Right lobe of liver (tissue), 6 donors: ENCODE measurements at regions not wholly inside any gene's neighbourhood (a gene's known extent, or its start where the extent isn't known, plus 50 kb on each side); places are given as distances from the start of the nearest gene placed in this dataset.
"Not testable (repeated sequence)": the region's sequence is repeated elsewhere in the genome, so short reads cannot be mapped to it uniquely, and the experiment has no call there.

ENCODE experiments used
- ATAC-seq, 4 donors: fragments of 200-7000 bp; cut with Tn5 transposase; one replicate each; pipeline ENCODE4 v1.9.1; 2020; ENCODE audit warnings: mild to moderate bottlenecking in 4 of 4, moderate library complexity in 4 of 4
- DNase-seq, 3 donors: peaks; one replicate each; pipeline ENCODE4 v3.0.0-alpha.2; 2020
- H3K27ac ChIP-seq, 3 donors: fragments of 200-600 bp; one replicate each; pipeline ENCODE4 v1.8.0; 2022
- H3K27me3 ChIP-seq, 2 donors: fragments of 200-600 bp; one replicate each; pipeline ENCODE4 v1.8.0; 2022
- H3K36me3 ChIP-seq, 4 donors: fragments of 200-600 bp; sonication (generic) in 1 of 4; one replicate each; pipeline versions ENCODE4 v1.5.1 to v1.8.0; 2017 to 2022; ENCODE audit warnings: control low read depth in 1 of 4
- H3K4me1 ChIP-seq, 4 donors: fragments of 200-600 bp; sonication (generic) in 1 of 4; one replicate each; pipeline versions ENCODE4 v1.5.1 to v1.8.0; 2017 to 2022; ENCODE audit warnings: control low read depth in 1 of 4
- H3K4me3 ChIP-seq, 3 donors: fragments of 200-600 bp; one replicate each; pipeline ENCODE4 v1.8.0; 2022
- H3K9me3 ChIP-seq, 4 donors: fragments of 200-600 bp; sonication (generic) in 1 of 4; one replicate each; pipeline versions ENCODE4 v1.5.1 to v1.8.0; 2017 to 2022; ENCODE audit warnings: control low read depth in 1 of 4
- CTCF ChIP-seq, 4 donors: fragments of 200-600 bp in 3 of 4; fragments of 450-650 bp in 1 of 4; IDR thresholded peaks; one replicate each; pipeline versions ENCODE4 v1.5.1 to v1.8.0; 2016 to 2022; ENCODE audit warnings: antibody characterized with exemption in 4 of 4, mild to moderate bottlenecking in 2 of 4
- POLR2A ChIP-seq: fragments of 450-650 bp; IDR thresholded peaks from one replicate; pipeline ENCODE4 v1.6.1; 2017; ENCODE audit warnings: antibody characterized with exemption, mild to moderate bottlenecking
- WGBS: methylation state at CpG from one replicate; pipeline ENCODE4 v1.1.6; 2018; ENCODE audit warnings: low coverage, low lambda C conversion rate; ENCODE audit not compliant: insufficient coverage; ENCODE audit errors: missing lambda C conversion rate; 5-methylcytosine and 5-hydroxymethylcytosine counted together
- intact Hi-C, 2 donors: fragments of 100-400 bp; cut with DNase I; formaldehyde crosslinking; loops; one replicate each; pipeline versions ENCODE4 v1.11.2 to v1.14.1; 2022
- donor health status: DM: no; HTN: yes; CAD: no.
- donor health status: DM: no; HTN: no; CAD: no.
- donor health status: DM: no; HTN: no; CAD: no.
- donor health status: DM: no; HTN: yes; CAD: no.
- donor health status: DM: no; HTN: yes; CAD: no.

DNA sequence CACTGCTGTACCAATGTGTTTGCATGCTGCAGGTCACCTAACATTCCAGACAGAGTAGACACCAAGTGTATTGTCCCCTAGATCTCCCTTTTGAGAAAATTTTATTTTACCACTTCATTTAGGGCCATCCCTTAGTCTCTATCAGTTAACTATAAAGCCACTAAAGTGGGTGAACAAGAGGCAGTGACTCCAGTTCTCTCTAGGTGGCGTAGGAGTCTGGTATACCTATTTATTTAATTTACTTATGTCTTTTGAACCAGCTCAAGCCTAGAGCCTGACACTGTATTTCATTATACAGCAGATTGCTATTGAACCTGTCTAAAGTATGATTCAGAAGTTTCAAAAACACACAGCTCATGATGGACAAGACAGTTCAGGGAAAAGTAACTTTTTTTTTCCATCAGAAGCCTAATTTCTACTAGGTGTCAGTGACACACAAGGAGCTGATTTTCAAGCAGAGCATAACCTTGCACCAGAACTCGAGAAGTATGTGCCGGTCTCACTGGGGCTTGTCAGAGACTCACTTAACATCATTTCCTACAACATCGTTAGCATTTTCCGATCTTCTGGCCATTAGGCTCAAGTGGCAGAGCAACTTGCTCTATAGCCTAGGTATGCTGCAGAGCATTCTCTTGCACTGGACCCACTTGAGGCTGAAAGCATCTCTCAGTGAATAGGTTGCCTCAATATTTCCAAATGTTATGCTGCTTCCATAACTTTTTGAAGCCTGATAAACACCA, 175.4 kb downstream of the CDC14C start:
- intact Hi-C loops: no loop called here
- 58% methylated on average over 4 of the region's 5 CpGs for WGBS
- no peak for ATAC-seq
- DNase-seq: no peak
- TF ChIP-seq CTCF (IDR thresholded peaks at IDR 0.05): peak in 2 of 4 donors; percentile 9 to 11
- no peak for TF ChIP-seq POLR2A
- Histone ChIP-seq H3K9me3 (no peaks in the 10 kb centered on the region), H3K4me1 (no peaks in the 10 kb centered on the region), H3K27ac (no peak overlapping the region), H3K27me3 (no peaks in the 10 kb centered on the region), H3K36me3 (no peaks in the 10 kb centered on the region), H3K4me3 (no peak overlapping the region)

DNA sequence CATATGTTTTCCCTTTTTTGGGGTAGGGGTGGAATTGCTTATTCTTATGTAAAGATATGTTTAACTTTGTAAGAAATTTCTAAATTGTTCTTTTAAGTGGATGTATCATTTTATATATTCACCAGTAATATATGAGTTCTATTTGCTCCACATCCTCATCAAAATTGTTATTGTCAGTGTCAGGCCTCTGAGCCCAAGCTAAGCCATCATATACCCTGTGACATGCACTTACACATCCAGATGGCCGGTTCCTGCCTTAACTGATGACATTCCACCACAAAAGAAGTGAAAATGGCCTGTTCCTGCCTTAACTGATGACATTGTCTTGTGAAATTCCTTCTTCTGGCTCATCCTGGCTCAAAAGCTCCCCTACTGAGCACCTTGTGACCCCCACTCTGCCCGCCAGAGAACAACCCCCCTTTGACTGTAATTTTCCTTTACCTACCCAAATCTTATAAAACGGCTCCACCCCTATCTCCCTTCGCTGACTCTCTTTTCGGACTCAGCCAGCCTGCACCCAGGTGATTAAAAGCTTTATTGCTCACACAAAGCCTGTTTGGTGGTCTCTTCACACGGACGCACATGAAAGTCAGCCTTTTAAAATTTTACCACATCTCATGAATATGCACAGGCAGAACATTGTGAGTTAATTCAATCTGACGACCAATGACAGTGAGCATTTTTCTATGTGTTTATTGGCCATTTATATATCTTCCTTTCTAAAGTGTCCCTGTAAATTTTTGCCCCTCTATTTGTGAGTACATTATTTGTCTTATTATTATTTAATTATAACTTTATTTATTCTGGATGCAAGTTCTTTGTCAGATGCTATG, 176.8 kb downstream of the CDC14C start:
- H3K36me3 ChIP-seq, intact Hi-C loops, ATAC-seq, H3K9me3 ChIP-seq, H3K4me3 ChIP-seq, DNase-seq, H3K27ac ChIP-seq, H3K4me1 ChIP-seq, H3K27me3 ChIP-seq: not testable (repeated sequence)
- 14% methylated on average over 8 of the region's 8 CpGs for WGBS

DNA sequence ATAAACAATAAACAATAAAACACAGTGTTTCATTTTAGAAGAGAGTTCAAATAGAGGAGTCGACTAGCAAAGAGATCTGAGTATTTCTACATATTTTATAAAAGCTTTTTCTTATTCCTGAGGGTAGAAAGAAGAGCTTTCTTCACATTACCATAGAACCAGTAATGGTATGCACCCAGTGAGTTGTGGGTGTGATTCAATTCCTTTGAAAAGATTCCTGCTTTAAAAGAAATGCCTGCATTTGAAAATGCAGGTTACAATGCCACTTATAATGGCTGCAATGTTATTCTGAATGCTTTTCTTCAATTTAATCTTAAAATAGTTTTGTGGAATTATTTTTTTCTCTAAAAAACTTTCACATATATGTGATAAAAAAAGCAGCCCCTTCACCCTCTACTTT, 178.1 kb downstream of the CDC14C start:
- ATAC-seq (no peak), DNase-seq (no peak)
- Histone ChIP-seq H3K9me3 (no peaks in the 10 kb centered on the region), H3K27ac (no peak overlapping the region), H3K27me3 (no peaks in the 10 kb centered on the region), H3K4me1 (no peaks in the 10 kb centered on the region), H3K4me3 (no peak overlapping the region), H3K36me3 (no peaks in the 10 kb centered on the region)
- TF ChIP-seq CTCF (IDR thresholded peaks at IDR 0.05) (no peak), POLR2A (no peak)
- 3% methylated on average over 1 of the region's 1 CpG for WGBS
- intact Hi-C loops: no loop called here

DNA sequence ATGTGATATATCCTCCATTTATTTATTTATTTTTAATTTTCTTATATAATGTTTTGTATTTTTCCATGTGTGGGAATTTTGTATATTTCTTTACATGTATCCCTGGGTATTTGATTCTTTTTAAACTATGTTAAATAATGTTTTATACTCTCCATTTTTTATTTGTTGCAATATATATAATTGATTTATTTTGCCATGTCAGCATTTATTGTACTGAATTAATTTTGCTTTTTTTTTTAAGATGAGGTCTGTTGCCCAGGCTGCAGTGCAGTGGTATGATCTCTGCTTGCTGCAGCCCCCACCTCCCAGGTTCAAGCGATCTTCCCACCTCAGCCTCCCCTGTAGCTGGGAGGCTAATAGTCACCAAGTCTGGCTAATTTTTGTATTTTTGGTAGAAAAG, 187.4 kb downstream of the CDC14C start:
- intact Hi-C loops: no loop called here
- DNase-seq: no peak
- no peak for ATAC-seq
- H3K36me3 ChIP-seq: no peaks in the 10 kb centered on the region
- WGBS: 91% methylated on average over 1 of the region's 1 CpG
- no peaks in the 10 kb centered on the region for H3K9me3 ChIP-seq
- TF ChIP-seq POLR2A (no peak), CTCF (IDR thresholded peaks at IDR 0.05) (no peak)
- H3K27ac ChIP-seq: no peak overlapping the region
- H3K4me3 ChIP-seq: no peak overlapping the region
- no peaks in the 10 kb centered on the region for H3K4me1 ChIP-seq
- no peaks in the 10 kb centered on the region for H3K27me3 ChIP-seq

GRCh38 chr7:49112222-49112621, 187.9 kb downstream of the CDC14C start:
- DNase-seq (no peak), ATAC-seq (no peak)
- intact Hi-C loops: no loop called here

More at GRCh38 chr7:49112222-49112621, 187.9 kb downstream of the CDC14C start:
- no peak overlapping the region for H3K27ac ChIP-seq
- H3K4me1 ChIP-seq: no peaks in the 10 kb centered on the region
- TF ChIP-seq POLR2A (no peak), CTCF (IDR thresholded peaks at IDR 0.05) (no peak)
- H3K4me3 ChIP-seq: no peak overlapping the region
- no peaks in the 10 kb centered on the region for H3K36me3 ChIP-seq
- H3K9me3 ChIP-seq: no peaks in the 10 kb centered on the region
- H3K27me3 ChIP-seq: no peaks in the 10 kb centered on the region
- 50% methylated on average over 3 of the region's 3 CpGs for WGBS
